ENCODE measurements at regions not wholly inside any gene's neighbourhood (a gene's known extent, or its start where the extent isn't known, plus 50 kb on each side); places are given as distances from the start of the nearest gene placed in this dataset.
"Not testable (repeated sequence)": the region's sequence is repeated elsewhere in the genome, so short reads cannot be mapped to it uniquely, and the experiment has no call there.

GRCh38 chr2:51368250-51368649 is 336.3 kb upstream of the NRXN1 start:
- no peak for DNase-seq

DNA sequence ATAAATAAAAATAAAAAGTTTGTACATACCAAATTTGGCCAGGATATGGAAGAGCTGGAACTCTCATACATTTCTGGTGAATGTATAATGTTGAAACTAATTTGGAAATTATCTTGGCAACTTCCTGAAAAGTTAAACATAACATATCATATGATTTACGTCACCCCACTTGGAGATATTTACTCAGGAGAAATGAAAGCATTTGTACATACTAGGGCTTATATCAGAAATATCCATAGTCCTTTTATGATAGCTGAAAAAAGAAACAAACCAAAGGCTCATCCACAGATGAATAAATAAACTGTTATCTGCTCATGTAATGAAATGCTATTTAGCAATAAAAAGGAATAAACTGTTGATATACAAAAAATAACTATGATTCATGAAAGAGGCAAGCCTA is 318.2 kb upstream of the NRXN1 start:
- no peak for DNase-seq

DNA sequence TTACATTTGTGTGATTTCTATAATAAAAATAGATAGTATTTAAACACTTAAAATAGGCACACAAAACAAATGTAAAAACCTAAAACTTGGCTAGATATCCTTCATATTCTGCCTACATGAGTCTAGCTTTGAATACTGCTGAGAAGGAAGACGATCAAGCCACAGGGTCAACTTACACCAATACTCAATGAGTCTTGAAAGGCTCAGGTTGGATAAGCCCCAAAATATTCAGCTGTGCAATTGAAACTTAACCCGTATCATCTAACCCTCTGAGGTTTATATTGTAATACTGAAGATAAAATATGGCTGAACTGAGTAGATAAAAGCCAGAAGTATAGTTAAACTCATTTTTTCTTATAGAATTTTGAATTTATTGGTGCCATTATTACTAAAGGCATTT is 313.0 kb upstream of the NRXN1 start:
- no peak for DNase-seq

- no peak for DNase-seq
Observed at GRCh38 chr2:51335087-51336058, 303.4 kb upstream of the NRXN1 start.

- no peak for DNase-seq
Observed at GRCh38 chr2:51329512-51329911, 297.6 kb upstream of the NRXN1 start.

- no peak for DNase-seq
Observed at GRCh38 chr2:51324051-51324450, 292.1 kb upstream of the NRXN1 start.

DNA sequence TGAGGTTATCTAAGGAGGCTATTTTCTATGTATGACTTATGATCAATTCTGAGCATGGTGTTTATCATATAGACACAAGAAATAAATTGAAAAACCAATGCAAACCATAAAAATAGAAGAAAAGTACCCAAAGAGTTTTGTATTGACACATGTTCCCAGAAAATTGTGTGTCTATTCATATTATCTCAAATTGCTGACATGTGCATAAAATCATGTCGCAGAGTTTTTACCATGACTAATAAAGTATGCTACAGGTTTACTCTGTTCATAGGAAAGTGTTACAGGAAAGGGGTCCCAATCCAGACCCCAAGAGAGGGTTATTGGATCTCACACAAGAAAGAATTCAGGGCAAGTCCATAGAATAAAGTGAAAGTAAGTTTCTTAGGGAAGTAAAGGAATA is 290.7 kb upstream of the NRXN1 start:
- no peak for DNase-seq

GRCh38 chr2:51304311-51304710 is 272.4 kb upstream of the NRXN1 start:
- no peak for DNase-seq

DNA sequence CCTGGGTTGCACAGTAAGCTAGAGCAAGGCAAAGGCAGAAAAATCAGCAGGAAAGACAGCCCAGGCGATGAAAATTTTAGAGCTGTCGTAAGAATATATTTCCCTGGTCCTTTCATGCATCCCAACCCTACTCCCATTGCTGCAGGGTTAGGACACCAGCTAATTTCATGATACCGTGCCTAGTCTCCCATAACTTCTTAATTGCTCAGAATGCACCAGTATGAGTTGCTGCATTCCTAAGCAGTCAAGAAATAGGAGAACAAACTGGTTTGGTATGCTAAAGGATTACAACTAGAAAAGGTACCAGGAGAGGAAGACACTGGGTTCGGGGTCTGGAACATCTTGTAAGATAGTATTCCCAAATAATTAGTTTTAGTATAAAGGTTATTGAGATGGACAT is 269.4 kb upstream of the NRXN1 start:
- no peak for DNase-seq

DNA sequence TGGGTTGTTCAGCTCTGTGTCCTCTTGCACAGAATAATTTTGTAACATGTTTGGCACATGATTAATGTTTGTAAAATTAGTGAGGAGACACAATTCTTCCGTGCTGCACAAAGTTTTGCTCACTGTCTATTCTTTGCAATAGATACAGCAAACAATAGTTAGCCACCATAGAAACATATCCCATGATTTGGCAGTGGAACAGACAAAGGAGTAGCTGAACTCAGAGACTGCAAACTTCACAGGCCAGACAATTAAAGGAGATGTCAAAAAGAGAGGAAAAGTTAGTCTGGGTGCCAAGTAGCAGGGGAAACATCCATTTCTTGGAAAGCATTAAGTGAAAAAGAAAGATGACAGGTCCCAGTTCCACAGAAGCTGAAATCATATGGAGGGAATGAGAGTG is 267.4 kb upstream of the NRXN1 start:
- DNase-seq = no peak

DNA sequence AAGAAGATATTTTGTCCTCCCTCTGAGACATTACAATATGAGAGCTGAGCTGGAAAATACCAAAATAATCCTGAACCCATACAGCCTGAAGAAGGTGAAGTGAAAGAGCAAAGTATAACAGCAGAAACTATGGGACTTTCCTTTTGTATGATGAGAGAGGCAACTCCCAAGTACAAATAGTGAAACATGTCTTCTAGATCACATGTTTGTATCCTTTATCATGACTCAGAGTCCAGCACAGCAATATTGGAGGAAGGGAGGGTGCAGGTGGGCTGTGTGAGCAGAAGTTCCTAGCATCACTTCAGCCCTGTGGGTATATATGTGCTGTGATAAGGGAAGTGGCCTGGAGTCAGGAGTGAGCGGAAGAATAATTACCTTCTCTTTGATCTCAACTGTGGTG is 265.6 kb upstream of the NRXN1 start:
- no peak for DNase-seq

- no peak for DNase-seq
Observed at GRCh38 chr2:51293566-51294200, 261.8 kb upstream of the NRXN1 start.

GRCh38 chr2:51291762-51292551 is 260.0 kb upstream of the NRXN1 start:
- DNase-seq = no peak

- no peak for DNase-seq
Observed at GRCh38 chr2:51290725-51291124, 258.8 kb upstream of the NRXN1 start.

- no peak for DNase-seq
Observed at GRCh38 chr2:51289045-51289444, 257.1 kb upstream of the NRXN1 start.

GRCh38 chr2:51268191-51268590 is 236.3 kb upstream of the NRXN1 start:
- DNase-seq = no peak

GRCh38 chr2:51265539-51265938 is 233.6 kb upstream of the NRXN1 start:
- DNase-seq = no peak

DNA sequence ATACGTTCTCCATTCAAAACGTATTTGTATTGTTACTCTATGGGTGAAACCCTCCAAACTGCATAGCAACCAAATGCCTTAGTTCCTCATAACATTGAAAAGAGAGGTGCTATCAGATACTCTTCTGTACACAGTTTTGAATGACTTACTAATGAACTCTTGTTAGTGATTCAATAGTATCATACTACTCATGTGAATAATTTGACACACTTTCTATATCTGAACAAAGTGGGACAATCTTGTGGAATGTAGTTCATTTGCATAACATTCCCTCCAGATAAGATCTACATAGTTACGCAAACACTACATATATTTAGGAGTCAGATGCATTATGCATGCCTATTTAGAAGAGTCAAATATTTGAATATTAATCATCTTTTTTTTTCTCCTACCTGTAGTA is 232.0 kb upstream of the NRXN1 start:
- no peak for DNase-seq

GRCh38 chr2:51263101-51263500 is 231.2 kb upstream of the NRXN1 start:
- not testable (repeated sequence) for DNase-seq

- DNase-seq = no peak
Observed at GRCh38 chr2:51258301-51258700, 226.4 kb upstream of the NRXN1 start.

GRCh38 chr2:51256736-51257135 is 224.8 kb upstream of the NRXN1 start:
- no peak for DNase-seq

GRCh38 chr2:51251356-51251755 is 219.4 kb upstream of the NRXN1 start:
- no peak for DNase-seq

DNA sequence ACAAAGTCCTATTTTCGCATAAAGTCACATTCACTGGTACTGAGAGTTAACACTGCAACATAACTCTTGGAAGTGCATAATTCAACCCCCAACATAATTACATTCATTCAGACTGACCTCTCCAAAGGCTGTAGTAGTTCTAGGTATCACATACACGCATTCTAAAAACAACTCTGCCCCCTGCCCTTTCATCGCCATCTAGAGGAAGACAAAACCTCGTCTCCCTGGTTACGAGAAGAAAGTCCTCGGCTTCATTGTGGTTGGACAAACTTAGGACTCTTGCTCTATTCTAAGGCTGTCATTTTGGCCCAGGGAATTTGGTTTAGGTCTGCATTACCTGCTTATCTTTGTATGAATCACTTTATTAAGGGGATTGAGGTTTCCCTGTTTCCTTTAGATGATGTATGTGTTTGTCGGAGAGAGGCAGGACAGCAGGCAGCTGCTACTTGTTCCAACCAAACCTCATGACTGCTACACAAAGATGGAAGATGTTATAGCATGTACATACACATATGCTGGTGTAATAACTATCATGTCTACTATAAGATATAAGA is 215.4 kb upstream of the NRXN1 start:
- DNase-seq = no peak
